Chondrocyte (in vitro differentiated cells): ENCODE measurements at regions not wholly inside any gene's neighbourhood (a gene's known extent, or its start where the extent isn't known, plus 50 kb on each side); places are given as distances from the start of the nearest gene placed in this dataset.

ENCODE experiments used
- DNase-seq: peaks from one replicate; pipeline ENCODE4 v3.0.0; 2021; ENCODE audit warnings: mixed read lengths, low spot score
- H3K27ac Mint-ChIP-seq: one replicate; pipeline ENCODE4 v1.8.0; 2021; ENCODE audit warnings: mild to moderate bottlenecking, moderate library complexity, mixed read lengths; ENCODE audit not compliant: unreplicated experiment
- H3K27me3 Mint-ChIP-seq: 2 replicates; pipeline ENCODE4 v1.8.0; 2021; ENCODE audit warnings: low read depth, mixed read lengths
- H3K36me3 Mint-ChIP-seq: 2 replicates; pipeline ENCODE4 v1.8.0; 2021; ENCODE audit warnings: low read depth, mixed read lengths
- H3K4me1 Mint-ChIP-seq: 2 replicates; pipeline ENCODE4 v1.8.0; 2021; ENCODE audit warnings: low read depth, mild to moderate bottlenecking, mixed read lengths
- H3K4me3 Mint-ChIP-seq: one replicate; pipeline ENCODE4 v1.8.0; 2021; ENCODE audit warnings: mild to moderate bottlenecking, moderate library complexity, mixed read lengths; ENCODE audit not compliant: unreplicated experiment
- H3K9me3 Mint-ChIP-seq: 2 replicates; pipeline ENCODE4 v1.8.0; 2021; ENCODE audit warnings: low read depth, mixed read lengths
- TF ChIP-seq, protein P1 (sequence below): fragments of 200-600 bp; sonication (generic); IDR thresholded peaks from 2 replicates; pipeline ENCODE4 v1.5.0; 2021; ENCODE audit warnings: antibody characterized with exemption, mild to moderate bottlenecking, moderate library complexity

DNA sequence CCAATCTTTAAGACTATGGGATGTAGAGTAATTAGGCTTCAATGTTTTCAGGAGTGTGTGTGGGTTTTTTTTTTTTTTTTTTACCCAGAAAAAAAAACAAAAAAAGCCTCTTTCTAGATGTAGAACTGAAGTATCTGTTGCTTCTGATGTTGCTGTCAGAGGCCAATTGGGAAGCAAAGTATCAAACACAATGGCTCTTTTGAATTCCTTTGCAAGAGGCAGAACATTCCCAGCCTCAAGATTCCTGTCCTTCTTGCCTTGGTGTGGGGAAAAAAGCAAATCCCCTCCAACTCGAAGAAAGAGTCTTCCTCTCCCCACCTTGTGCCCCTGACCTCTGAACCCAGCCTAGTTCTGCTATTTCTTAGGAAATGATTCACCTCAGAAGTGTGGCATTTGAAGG lies 55.4 kb upstream of the LMO4 start:
- Mint-ChIP-seq H3K27me3 (no peaks in the 10 kb centered on the region), H3K36me3 (no peaks in the 10 kb centered on the region), H3K4me1 (peaks cover under 1% of the 10 kb centered on the region), H3K9me3 (no peaks in the 10 kb centered on the region), H3K27ac (no peak overlapping the region), H3K4me3 (no peak overlapping the region)
- TF ChIP-seq, protein P1, sequence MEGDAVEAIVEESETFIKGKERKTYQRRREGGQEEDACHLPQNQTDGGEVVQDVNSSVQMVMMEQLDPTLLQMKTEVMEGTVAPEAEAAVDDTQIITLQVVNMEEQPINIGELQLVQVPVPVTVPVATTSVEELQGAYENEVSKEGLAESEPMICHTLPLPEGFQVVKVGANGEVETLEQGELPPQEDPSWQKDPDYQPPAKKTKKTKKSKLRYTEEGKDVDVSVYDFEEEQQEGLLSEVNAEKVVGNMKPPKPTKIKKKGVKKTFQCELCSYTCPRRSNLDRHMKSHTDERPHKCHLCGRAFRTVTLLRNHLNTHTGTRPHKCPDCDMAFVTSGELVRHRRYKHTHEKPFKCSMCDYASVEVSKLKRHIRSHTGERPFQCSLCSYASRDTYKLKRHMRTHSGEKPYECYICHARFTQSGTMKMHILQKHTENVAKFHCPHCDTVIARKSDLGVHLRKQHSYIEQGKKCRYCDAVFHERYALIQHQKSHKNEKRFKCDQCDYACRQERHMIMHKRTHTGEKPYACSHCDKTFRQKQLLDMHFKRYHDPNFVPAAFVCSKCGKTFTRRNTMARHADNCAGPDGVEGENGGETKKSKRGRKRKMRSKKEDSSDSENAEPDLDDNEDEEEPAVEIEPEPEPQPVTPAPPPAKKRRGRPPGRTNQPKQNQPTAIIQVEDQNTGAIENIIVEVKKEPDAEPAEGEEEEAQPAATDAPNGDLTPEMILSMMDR, result no peak
- no peak for DNase-seq

DNA sequence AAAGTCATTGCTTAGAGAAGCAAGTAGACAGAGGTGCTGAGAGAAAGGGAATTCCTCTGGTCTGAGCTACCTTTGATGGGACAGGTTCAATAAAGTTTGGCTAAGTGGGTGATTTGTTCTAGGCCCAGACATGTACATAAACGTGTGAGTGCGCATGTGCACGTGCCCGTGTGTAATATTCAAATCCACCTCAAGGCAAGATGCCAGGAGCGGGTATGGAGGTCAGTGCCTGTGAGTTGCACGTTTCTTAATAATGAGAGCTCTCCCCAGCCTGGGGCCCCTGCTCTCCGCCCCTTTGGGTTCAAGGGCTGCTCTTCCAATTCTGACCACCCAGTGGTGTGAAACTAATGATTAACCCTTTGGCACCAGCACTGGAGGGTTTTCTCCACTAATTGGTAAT lies 53.8 kb upstream of the LMO4 start:
- no peaks in the 10 kb centered on the region for H3K36me3 Mint-ChIP-seq
- no peaks in the 10 kb centered on the region for H3K27me3 Mint-ChIP-seq
- DNase-seq, result no peak
- peaks cover 16% of the 10 kb centered on the region for H3K4me1 Mint-ChIP-seq
- no peak overlapping the region for H3K4me3 Mint-ChIP-seq
- TF ChIP-seq, protein P1, result no peak
- H3K9me3 Mint-ChIP-seq, result no peaks in the 10 kb centered on the region
- no peak overlapping the region for H3K27ac Mint-ChIP-seq

DNA sequence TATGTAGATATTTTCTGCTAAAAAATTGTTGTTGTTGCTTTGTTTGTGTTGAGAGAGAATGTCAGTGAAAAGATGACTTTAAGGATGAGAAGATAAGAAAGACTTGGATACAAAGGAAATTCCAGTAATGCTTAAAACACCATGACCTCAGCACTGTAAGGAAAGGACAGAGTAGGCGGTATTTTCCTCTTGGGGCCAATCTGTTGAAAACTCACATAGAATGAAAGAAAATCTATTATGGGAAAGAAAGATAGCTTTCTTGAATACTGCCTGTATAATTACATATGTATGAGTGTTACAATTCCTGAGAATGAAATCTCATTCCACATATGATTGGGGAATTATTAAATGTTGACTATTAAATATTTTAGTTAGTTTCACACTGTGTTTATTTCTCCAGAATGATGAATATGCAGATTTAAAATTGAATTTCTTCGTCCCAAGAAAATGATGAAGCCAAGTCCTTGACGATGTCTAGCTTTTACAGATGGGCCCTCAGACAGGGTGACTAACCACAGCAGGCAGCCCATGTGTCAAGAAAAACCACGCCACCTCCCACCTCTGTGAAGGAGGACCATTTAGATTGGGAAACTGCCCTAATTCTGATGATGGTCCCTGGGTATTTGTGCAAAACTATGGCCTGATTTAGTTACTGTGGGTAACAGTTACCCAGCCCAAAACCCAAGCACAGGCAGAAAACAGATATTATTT lies 49.7 kb upstream of the LMO4 start:
- H3K27ac Mint-ChIP-seq, result peak overlapping the region; percentile 37

More for the DNA sequence above, 49.7 kb upstream of the LMO4 start:
- DNase-seq, result no peak
- no peak overlapping the region for H3K4me3 Mint-ChIP-seq
- TF ChIP-seq, protein P1, result no peak
- H3K27me3 Mint-ChIP-seq, result no peaks in the 10 kb centered on the region
- H3K36me3 Mint-ChIP-seq, result no peaks in the 10 kb centered on the region
- H3K9me3 Mint-ChIP-seq, result no peaks in the 10 kb centered on the region
- H3K4me1 Mint-ChIP-seq, result peaks cover 19% of the 10 kb centered on the region
